HG02759 (cell line): ENCODE measurements at regions not wholly inside any gene's neighbourhood (a gene's known extent, or its start where the extent isn't known, plus 50 kb on each side); places are given as distances from the start of the nearest gene placed in this dataset.

Experiments used
- ATAC-seq: cut with Tn5 transposase; IDR thresholded peaks from one replicate; pipeline ENCODE4 v1.9.1; 2021; ENCODE audit warnings: mild to moderate bottlenecking, moderate library complexity; ENCODE audit not compliant: unreplicated experiment

DNA sequence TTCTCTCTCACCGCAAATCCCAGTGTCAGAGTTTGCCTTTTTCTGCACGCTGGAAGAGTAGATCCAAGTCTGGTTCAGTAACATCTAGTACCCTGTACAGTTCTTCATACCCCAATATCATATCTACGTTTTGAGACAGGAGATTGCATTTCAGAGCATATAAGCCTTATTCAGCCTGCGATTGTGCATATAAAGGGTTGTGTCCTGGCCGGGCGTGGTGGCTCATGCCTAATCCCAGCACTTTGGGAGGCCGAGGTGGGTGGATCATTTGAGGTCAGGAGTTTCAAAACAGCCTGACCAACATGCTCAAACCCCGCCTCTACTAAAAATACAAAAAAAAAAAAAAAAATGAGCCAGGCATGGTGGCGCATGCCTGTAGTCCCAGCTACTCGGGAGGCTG is 104.9 kb downstream of the MTNR1B start:
- ATAC-seq: no peak

DNA sequence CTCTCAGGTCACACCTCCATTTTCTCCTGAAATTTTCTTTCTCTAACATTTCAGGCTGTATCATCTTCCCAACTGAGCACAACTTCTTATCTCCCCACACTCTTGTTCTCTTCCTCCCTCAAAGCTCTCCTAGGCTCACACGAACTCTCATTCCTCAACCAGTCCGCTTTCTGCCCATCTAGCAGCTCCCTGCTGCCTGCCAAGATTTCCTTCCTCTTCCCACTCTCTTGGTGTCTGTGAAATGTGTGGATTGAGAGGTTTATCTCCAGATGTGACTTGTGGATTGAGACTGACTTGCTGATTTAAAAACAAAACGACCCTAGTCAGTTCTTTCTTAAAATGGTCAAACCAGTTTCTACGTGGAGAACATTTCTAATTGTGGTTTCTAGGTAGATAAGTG is 106.3 kb downstream of the MTNR1B start:
- no peak for ATAC-seq

- ATAC-seq: no peak
These were observed 110.8 kb downstream of the MTNR1B start for GRCh38 chr11:93080146-93080759.

- ATAC-seq: no peak
These were observed 112.2 kb downstream of the MTNR1B start for GRCh38 chr11:93081694-93082093.

DNA sequence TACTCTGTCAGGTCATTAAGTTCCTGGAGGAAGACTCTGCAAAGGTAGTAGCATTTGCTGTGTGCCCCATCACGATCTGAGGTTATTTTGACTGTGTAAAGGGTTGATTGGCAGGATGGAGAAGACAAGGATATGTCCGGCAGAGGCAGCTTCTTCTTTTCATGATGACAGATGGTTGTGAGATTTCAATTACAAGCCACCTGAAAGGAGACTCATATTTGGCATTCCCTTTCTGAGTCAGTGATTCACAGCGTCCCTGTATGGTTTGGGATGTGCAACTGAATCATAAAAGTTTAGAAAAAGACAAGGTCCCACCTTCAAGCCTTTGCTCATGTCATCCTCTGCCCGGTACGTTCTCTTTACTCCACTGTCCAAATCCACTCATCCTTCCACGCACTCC is 113.4 kb downstream of the MTNR1B start:
- ATAC-seq: no peak

GRCh38 chr11:93084727-93085505 is 112.9 kb downstream of the SLC36A4 start:
- no peak for ATAC-seq

DNA sequence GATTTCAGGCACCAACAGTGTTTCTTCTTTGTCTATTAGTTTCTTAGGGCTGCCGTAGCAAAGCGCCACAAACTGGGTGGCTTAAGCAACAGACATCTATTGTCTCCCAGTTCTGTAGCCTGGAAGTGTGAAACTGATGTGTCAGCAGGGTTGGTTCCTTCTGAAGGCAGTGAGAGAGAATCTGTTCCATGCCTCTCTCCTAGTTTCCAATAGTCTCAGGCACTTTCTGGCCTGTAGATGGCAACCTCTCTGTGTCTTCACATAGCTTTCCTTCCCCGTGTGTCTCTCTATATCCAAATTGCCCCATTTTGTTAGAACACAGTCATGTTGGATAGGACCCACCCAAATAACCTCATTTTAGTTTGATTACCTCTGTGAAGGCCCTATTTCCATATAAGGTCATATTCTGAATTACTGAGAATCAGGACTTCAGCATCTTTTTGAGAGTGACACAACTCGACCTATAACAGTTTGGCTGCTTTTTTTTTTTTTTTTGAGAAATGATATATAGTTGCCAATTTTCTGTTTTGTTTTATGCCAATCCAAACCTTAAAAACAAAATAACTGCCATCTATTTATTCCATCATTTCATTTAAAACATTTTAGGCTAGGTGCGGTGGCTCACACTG is 108.2 kb downstream of the SLC36A4 start:
- peak; percentile 65 for ATAC-seq
